Activated naive CD4-positive, alpha-beta T cell treated with anti-CD3 and anti-CD28 coated beads, Interleukin-2, amount 10 ng/mL, durations not matched to agents 7 days and 5 days (primary cell): ENCODE measurements at regions not wholly inside any gene's neighbourhood (a gene's known extent, or its start where the extent isn't known, plus 50 kb on each side); places are given as distances from the start of the nearest gene placed in this dataset.
"Not testable (repeated sequence)": the region's sequence is repeated elsewhere in the genome, so short reads cannot be mapped to it uniquely, and the experiment has no call there.

ENCODE experiments used
- CTCF ChIA-PET: fragments of 350-600 bp; sonication (Branson Sonifier 250); formaldehyde crosslinking; loops from one replicate; lab custom pipeline; 2021; ENCODE audit warnings: antibody characterized with exemption; lab: Charles Lee
- DNase-seq: peaks from one replicate; pipeline ENCODE4 v3.0.0-alpha.2; 2020
- H3K27ac Mint-ChIP-seq: one replicate; pipeline ENCODE4 v1.8.0; 2021; ENCODE audit warnings: mild to moderate bottlenecking, moderate library complexity, mixed read lengths
- H3K27me3 Mint-ChIP-seq: one replicate; pipeline ENCODE4 v1.8.0; 2021; ENCODE audit warnings: mild to moderate bottlenecking, mixed read lengths
- H3K36me3 Mint-ChIP-seq: one replicate; pipeline ENCODE4 v1.8.0; 2021; ENCODE audit warnings: mixed read lengths
- H3K4me1 Mint-ChIP-seq: one replicate; pipeline ENCODE4 v1.8.0; 2021; ENCODE audit warnings: mixed read lengths
- H3K4me3 Mint-ChIP-seq: one replicate; pipeline ENCODE4 v1.8.0; 2021; ENCODE audit warnings: mild to moderate bottlenecking, moderate library complexity, mixed read lengths
- H3K9me3 Mint-ChIP-seq: one replicate; pipeline ENCODE4 v1.8.0; 2021; ENCODE audit warnings: mixed read lengths

DNA sequence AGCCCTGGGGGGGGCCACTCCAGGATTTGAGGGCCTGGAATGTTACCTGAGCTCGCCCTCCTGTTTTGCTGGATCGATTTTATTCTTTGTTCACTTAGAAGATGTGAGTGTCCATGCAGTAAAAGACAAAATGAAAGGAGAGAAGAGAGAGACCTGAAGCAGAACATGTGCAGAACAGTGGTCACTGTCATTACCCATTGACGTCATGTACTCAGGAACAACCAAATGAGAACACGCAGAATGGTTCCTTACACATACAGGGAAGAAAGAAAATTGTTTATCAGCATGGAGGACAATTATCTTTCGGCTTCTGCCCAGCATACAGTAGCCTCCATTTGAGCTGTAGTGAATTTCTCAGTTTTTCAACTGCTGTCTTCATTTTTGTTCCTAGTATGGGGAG, 258.1 kb downstream of the FNDC1 start:
- DNase-seq = no peak
- Mint-ChIP-seq H3K27ac (no peak overlapping the region), H3K9me3 (peaks cover 2% of the 10 kb centered on the region), H3K4me3 (no peak overlapping the region), H3K27me3 (peaks cover 10% of the 10 kb centered on the region), H3K36me3 (no peaks in the 10 kb centered on the region), H3K4me1 (no peaks in the 10 kb centered on the region)
- CTCF ChIA-PET = no interaction called here

DNA sequence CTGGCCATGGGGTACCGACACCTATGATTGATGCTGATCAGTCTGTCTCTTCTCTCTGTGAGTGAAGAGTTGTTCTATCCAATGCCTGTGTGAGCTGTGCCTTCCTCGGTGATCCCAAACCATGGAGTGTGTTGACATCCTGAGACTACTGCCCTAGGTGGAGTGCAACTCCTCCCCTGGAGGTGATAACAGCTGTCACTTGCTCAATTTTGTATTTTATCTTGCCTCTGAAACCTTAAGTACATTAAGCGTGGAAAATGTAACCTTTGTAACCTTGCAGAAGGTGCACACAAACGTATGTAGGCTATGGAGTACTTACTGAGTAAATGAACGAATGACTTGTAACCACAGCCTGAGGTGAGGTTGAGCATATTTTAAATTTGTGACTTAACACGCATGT, 256.2 kb downstream of the FNDC1 start:
- H3K4me1 Mint-ChIP-seq = no peaks in the 10 kb centered on the region
- H3K27ac Mint-ChIP-seq = no peak overlapping the region
- CTCF ChIA-PET = no interaction called here
- no peak for DNase-seq
- no peaks in the 10 kb centered on the region for H3K9me3 Mint-ChIP-seq
- H3K4me3 Mint-ChIP-seq = no peak overlapping the region
- H3K36me3 Mint-ChIP-seq = no peaks in the 10 kb centered on the region
- H3K27me3 Mint-ChIP-seq = peaks cover 10% of the 10 kb centered on the region

DNA sequence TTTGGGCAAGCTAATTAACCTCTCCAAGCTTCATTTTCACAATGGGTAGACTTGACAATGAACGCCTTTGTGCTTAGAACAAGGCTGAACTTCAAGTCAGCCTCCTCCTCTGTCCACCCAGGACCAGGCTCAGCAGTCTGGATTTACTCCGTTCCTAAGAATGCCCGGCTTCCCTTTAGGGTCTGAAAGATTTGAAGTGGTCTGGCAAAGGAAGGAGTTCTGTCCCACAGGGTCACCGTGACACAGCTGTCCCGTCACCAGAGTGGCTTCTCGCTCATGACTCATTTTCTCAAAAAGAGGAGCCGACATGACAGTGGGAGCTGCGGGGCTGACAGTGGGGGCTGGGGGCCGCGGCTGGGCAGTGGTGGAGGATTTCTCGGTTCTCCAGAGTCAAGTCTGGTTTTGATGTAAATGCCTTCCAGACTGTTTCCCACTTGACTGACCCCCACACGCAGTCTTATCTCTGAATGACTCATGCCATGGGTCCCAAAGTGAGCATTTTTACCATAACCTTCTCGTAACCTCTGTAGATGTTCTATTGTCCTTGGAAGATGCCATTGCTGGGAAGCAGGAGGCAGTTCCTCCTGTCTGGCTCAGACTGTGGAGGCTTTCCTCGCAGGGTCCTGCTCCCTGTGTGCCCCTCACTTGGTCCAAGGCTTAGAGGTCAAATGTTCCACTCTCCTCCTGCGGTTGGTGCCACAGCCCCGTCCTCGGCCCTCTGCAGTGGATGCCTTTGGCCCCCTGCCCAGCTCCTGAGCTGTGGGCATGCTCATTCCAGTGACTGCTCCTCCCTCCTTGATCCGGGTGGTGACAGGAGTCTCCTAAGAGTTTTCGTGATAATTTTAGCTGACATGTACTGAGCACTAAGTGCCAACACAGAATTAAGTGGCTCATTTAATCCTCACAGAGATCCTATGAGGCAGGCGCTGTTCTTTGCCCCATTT, 253.1 kb downstream of the FNDC1 start:
- no peak overlapping the region for H3K4me3 Mint-ChIP-seq
- H3K4me1 Mint-ChIP-seq = no peaks in the 10 kb centered on the region
- no peaks in the 10 kb centered on the region for H3K9me3 Mint-ChIP-seq
- DNase-seq = no peak
- CTCF ChIA-PET = no interaction called here
- H3K36me3 Mint-ChIP-seq = no peaks in the 10 kb centered on the region
- H3K27ac Mint-ChIP-seq = no peak overlapping the region
- H3K27me3 Mint-ChIP-seq = peaks cover 7% of the 10 kb centered on the region

DNA sequence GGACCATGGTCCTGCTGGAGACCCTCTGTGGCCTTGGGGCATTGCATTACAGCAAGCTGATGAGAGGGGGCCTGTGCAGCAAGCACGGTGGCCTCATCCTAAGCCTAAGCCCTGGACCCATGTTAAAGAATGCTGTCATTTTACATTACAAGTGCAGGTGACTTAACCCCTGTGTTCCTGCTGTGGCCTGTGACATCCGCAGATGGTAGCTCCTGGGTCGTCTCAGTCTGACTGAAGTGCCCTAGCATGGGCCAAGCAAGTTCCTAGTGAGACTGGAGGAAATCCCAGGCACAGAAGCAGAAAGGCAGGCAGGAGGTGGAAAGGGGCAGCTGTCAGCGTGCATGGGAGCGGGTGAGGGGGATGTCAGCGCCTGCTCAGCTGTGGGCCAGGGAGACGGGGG, 252.4 kb downstream of the FNDC1 start:
- no peaks in the 10 kb centered on the region for H3K9me3 Mint-ChIP-seq
- peaks cover 7% of the 10 kb centered on the region for H3K27me3 Mint-ChIP-seq
- H3K36me3 Mint-ChIP-seq = no peaks in the 10 kb centered on the region
- H3K4me3 Mint-ChIP-seq = no peak overlapping the region
- no peak for DNase-seq
- CTCF ChIA-PET = no interaction called here
- H3K4me1 Mint-ChIP-seq = no peaks in the 10 kb centered on the region
- H3K27ac Mint-ChIP-seq = no peak overlapping the region

DNA sequence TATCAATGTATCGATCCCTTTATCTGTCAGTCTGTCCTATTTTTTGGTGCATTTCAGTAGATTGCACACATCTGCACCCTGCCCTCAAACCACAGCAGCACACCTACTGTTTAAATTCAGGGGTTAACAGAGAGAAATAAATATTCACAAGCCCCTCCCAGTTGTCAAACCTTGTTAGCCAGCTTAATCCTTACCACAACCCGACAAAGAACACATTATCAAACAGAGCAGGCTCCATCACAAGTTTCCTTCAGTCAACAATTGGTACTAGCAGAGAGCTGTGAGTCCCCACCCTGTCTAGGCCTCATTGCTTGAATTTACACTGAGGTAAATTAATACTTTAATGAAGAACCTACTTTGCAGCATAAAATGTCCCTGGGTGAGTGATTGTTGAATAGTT, 249.8 kb downstream of the FNDC1 start:
- H3K27me3 Mint-ChIP-seq = no peaks in the 10 kb centered on the region
- peaks cover 5% of the 10 kb centered on the region for H3K9me3 Mint-ChIP-seq
- H3K4me3 Mint-ChIP-seq = no peak overlapping the region
- H3K27ac Mint-ChIP-seq = no peak overlapping the region
- DNase-seq = no peak
- H3K36me3 Mint-ChIP-seq = no peaks in the 10 kb centered on the region
- CTCF ChIA-PET = no interaction called here
- no peaks in the 10 kb centered on the region for H3K4me1 Mint-ChIP-seq

DNA sequence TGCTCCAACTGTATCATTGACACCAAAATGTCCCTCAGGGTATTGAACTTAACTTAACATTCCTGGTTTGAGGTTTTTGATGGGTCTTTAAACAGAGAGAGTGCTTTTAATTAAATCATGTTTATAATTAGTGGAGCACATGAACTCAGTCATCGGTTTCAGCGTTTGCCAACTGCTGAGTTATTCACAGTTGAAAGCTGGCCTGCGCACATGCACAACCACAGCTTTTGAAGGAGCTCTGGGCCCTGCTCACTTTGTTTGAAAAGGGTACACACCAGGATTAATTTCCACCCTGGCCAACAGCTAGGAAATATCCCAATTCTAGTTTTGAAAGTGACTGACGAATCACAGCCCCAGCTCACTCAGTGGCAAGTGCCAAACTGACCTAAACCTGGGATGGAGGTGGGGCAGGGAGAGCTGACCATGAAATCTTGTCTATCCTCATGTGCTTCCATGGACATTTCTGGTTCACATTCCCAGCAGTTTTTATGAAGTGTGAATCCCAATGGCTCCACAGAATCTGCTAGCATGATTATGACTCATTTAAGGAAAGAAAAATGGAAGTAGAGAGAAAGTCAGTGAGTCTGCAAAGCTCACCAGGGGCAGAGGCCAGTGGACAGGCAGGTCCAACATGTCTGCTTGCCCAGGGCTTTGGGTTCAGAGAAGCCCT, 247.8 kb downstream of the FNDC1 start:
- Mint-ChIP-seq H3K27ac (no peak overlapping the region), H3K9me3 (peaks cover 5% of the 10 kb centered on the region), H3K27me3 (no peaks in the 10 kb centered on the region), H3K4me3 (no peak overlapping the region), H3K36me3 (no peaks in the 10 kb centered on the region), H3K4me1 (no peaks in the 10 kb centered on the region)
- CTCF ChIA-PET = no interaction called here
- no peak for DNase-seq

DNA sequence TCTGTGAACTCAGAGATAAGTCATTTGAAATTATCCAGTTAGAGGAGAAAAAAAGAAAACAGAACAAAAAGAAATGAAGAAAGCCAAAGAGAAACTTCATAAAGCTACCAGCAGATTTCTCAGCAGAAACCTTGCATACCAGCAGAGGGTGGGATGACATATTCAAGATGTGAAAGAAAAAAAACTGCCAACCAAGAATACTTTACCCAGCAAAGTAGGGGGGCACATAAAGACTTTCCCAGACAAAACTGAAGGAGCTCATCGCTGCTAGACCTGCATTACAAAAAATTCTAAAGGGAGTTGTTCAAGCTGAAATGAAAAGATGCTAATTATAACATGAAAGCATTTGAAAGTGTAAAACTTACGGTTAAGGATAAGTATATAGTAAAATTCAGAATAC, 246.3 kb downstream of the FNDC1 start:
- no peak for DNase-seq
- Mint-ChIP-seq H3K36me3 (no peaks in the 10 kb centered on the region), H3K4me1 (no peaks in the 10 kb centered on the region), H3K4me3 (no peak overlapping the region), H3K9me3 (peaks cover 5% of the 10 kb centered on the region), H3K27ac (no peak overlapping the region), H3K27me3 (no peaks in the 10 kb centered on the region)
- CTCF ChIA-PET = interaction anchor here (1.9 kb wide), 1 partner anchor 241 kb away, joined by 4 read pairs; no protein-coding TSS in a partner anchor

DNA sequence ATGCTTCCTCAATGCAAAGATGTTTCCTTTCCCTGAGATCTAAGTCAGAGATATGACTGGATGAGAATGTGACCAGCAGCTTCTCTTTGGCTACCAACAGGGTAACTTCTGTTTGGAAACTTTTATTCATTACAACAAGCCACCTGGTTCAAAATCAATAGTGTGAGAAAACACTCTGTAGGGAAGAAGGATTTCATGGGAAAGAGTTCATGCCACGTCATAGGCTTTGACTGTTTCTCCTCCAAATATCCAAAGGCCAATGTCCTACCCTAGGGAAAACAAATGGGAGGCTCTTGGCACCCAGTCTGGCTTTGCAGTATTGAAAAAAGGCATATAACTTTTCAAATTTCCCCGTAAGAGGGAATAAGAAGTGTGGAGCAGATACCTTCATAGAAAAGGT, 245.5 kb downstream of the FNDC1 start:
- Mint-ChIP-seq H3K9me3 (peaks cover 5% of the 10 kb centered on the region), H3K27me3 (no peaks in the 10 kb centered on the region), H3K36me3 (no peaks in the 10 kb centered on the region), H3K27ac (no peak overlapping the region), H3K4me3 (no peak overlapping the region), H3K4me1 (no peaks in the 10 kb centered on the region)
- CTCF ChIA-PET = interaction anchor here (1.9 kb wide), 1 partner anchor 240 kb away, joined by 4 read pairs; no protein-coding TSS in a partner anchor
- DNase-seq = no peak

DNA sequence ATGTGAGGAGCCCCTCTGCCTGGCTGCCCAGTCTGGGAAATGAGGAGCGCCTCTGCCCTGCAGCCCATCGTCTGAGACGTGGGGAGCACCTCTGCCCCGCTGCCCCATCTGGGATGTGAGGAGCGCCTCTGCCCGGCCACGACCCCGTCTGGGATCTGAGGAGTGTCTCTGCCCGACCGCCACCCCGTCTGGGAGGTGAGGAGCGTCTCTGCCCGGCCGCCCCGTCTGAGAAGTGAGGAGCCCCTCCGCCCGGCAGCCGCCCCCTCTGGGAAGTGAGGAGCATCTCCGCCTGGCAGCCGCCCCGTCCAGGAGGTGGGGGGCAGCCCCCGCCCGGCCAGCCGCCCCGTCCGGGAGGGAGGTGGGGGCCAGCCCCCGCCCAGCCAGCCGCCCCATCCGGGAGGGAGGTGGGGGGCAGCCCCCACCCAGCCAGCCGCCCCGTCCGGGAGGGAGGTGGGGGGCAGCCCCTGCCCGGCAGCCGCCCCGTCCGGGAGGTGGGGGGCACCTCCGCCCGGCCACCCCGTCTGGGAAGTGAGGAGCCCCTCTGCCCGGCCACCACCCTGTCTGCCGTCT, 238.1 kb downstream of the FNDC1 start:
- H3K9me3 Mint-ChIP-seq, H3K27ac Mint-ChIP-seq, DNase-seq, H3K36me3 Mint-ChIP-seq, H3K4me3 Mint-ChIP-seq, H3K27me3 Mint-ChIP-seq, H3K4me1 Mint-ChIP-seq, CTCF ChIA-PET: not testable (repeated sequence)

DNA sequence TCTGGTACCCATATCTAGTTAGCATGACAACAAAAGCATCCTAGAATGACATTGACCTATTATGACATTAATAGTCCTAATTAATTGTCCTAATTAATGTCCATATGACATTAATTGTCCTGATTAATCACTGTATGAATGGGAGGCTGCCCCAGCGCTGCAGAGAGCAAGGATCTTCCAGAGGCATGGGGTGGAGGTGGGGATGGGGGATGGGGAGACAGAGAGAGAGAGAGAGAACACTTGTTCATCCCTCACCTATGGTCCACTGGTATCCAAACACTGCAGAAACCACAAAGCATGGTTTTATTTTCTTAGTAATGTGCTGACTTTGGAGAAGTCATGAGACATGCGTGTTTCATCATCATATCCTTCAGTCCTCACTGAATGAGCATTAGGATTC, 235.1 kb downstream of the FNDC1 start:
- Mint-ChIP-seq H3K4me3 (no peak overlapping the region), H3K4me1 (no peaks in the 10 kb centered on the region), H3K27ac (no peak overlapping the region), H3K36me3 (no peaks in the 10 kb centered on the region), H3K27me3 (peaks cover 3% of the 10 kb centered on the region), H3K9me3 (peaks cover 7% of the 10 kb centered on the region)
- CTCF ChIA-PET = no interaction called here
- DNase-seq = no peak

DNA sequence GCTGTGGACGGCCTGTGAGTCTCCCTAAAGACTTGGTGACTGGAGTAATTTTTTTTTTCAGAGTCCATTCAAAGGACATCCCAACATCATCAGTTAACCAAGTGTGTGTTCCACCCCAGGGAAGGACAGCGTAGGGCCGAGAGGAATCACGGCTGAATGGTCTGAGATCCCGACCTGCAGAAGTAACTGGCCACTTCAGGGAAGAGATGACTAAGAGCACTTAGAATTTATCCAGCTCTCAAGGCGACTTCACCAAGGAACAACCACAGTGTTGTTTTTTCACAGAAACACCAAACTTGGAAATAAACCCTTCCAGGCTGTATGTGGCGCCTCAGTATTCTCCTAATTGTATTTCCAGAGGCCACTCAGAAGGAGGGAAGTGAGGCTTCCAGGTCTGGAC, 231.6 kb downstream of the FNDC1 start:
- H3K27ac Mint-ChIP-seq = no peak overlapping the region

DNA sequence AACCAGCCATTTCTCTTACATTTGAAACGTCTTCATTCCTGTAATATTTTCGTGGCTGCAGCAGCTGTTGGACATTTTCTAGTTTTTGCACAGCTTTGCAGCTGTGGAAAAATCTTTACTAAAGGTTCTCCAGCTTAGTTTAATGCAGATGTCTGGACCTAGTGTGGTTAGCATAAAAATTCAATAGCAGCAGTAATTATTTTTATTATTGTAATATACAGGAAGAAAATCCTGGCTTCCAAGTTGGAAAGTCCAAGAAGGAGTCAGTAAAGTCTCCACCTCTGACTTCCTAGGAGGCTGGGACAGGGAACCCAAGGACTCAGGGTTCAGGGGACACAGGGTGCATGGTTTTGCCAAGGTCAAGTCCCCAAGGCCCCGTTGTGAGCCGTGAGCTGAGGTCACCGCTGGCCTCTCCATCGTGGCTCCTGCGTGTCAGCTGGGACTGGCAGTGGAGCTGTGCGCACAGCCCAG, 230.6 kb downstream of the FNDC1 start:
- CTCF ChIA-PET = no interaction called here
- DNase-seq = no peak
- Mint-ChIP-seq H3K27ac (no peak overlapping the region), H3K27me3 (peaks cover 7% of the 10 kb centered on the region), H3K4me3 (no peak overlapping the region), H3K36me3 (no peaks in the 10 kb centered on the region), H3K4me1 (no peaks in the 10 kb centered on the region), H3K9me3 (no peaks in the 10 kb centered on the region)

More for the DNA sequence above, 231.6 kb downstream of the FNDC1 start:
- CTCF ChIA-PET = no interaction called here
- Mint-ChIP-seq H3K27me3 (peaks cover 7% of the 10 kb centered on the region), H3K36me3 (no peaks in the 10 kb centered on the region), H3K4me3 (no peak overlapping the region), H3K4me1 (no peaks in the 10 kb centered on the region), H3K9me3 (no peaks in the 10 kb centered on the region)
- no peak for DNase-seq

DNA sequence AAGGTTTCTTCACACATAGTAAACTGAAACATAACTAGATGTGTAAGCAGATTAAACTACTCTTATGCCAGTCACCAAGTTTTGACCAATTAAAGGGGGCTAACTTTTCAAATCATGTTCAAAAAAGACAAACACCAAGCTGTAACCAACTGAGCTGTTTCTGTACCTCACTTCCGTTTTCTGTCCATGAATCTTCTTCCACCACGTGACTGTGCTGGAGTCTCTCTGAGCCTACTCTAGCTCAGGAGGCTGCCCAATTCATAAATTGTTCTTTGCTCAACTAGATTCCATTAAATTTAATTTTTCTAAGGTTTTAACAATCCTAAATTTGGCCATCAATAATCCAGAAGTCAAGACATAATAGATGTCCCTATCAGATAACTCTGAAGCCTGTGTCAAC, 229.4 kb downstream of the FNDC1 start:
- DNase-seq = no peak
- Mint-ChIP-seq H3K4me1 (no peaks in the 10 kb centered on the region), H3K9me3 (no peaks in the 10 kb centered on the region), H3K27me3 (peaks cover 7% of the 10 kb centered on the region), H3K36me3 (no peaks in the 10 kb centered on the region), H3K27ac (no peak overlapping the region), H3K4me3 (no peak overlapping the region)
- CTCF ChIA-PET = no interaction called here

DNA sequence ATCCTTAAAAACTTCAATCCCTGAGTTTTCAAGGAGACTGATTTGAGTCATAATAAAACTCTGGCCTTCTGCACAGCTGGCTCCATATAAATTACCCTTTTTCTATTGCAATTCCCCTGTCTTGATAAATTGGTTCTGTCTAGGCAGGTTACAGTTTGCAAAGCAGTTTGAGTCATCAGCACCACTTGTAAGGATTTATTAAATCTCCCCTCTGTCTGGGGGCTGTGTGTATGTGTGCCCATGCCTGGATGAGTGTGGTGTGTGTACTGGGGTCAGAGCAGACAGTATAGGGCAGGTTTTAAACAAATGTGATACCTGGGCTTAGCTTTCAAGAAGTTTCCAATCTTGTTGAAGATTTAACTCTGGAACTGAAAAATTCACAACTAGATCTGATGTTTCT, 228.6 kb downstream of the FNDC1 start:
- CTCF ChIA-PET = no interaction called here
- Mint-ChIP-seq H3K4me3 (no peak overlapping the region), H3K27ac (no peak overlapping the region), H3K27me3 (peaks cover 12% of the 10 kb centered on the region), H3K9me3 (peaks cover under 1% of the 10 kb centered on the region), H3K36me3 (no peaks in the 10 kb centered on the region), H3K4me1 (no peaks in the 10 kb centered on the region)
- no peak for DNase-seq
